ENCODE measurements at regions not wholly inside any gene's neighbourhood (a gene's known extent, or its start where the extent isn't known, plus 50 kb on each side); places are given as distances from the start of the nearest gene placed in this dataset.

GRCh38 chr4:107314156-107314555 lies 278.0 kb upstream of the DKK2 start:
- POLR2A ChIA-PET (ENCODE audit: low non-redundant PET) = no interaction called here
- no TSS peak for BruUV-seq (replicated peaks)
- no peak overlapping the region for H3K4me3 ChIP-seq (ENCODE audit: low read depth, low read length, poor library complexity, severe bottlenecking)

GRCh38 chr4:107312366-107312765 lies 276.3 kb upstream of the DKK2 start:
- CTCF ChIA-PET = no interaction called here
- intact Hi-C loops (cut with micrococcal nuclease; ENCODE audit: unreplicated experiment) = no loop called here

More at GRCh38 chr4:107314156-107314555, 278.0 kb upstream of the DKK2 start:
- H3K4me1 ChIP-seq (ENCODE audit: insufficient read depth, low read length, poor library complexity, severe bottlenecking) = peaks cover 18% of the 10 kb centered on the region
- CTCF ChIA-PET = no interaction called here
- TF ChIP-seq CTCF (conservative IDR thresholded peaks at IDR 0.05; ENCODE audit: low read depth, low read length) (no peak), EZH2 (IDR thresholded peaks at IDR 0.05; ENCODE audit: borderline replicate concordance, low read depth, low read length, poor library complexity, severe bottlenecking) (no peak)
- no peaks in the 10 kb centered on the region for H3K9me3 ChIP-seq (ENCODE audit: low read depth, low read length, poor library complexity, severe bottlenecking)
- H3K27ac ChIP-seq (ENCODE audit: low read depth, low read length, poor library complexity, severe bottlenecking) = no peak overlapping the region
- H3K36me3 ChIP-seq (ENCODE audit: insufficient read depth, low read length, poor library complexity, severe bottlenecking) = no peaks in the 10 kb centered on the region
- intact Hi-C loops (cut with micrococcal nuclease; ENCODE audit: unreplicated experiment) = no loop called here
- no peaks in the 10 kb centered on the region for H3K27me3 ChIP-seq (replicated peaks; ENCODE audit: insufficient read depth, low read depth, low read length, poor library complexity)
- no peak for DNase-seq (ENCODE audit: low spot score)

GRCh38 chr4:107304699-107305286 lies 268.7 kb upstream of the DKK2 start:
- CTCF ChIA-PET = no interaction called here
- no peaks in the 10 kb centered on the region for H3K4me1 ChIP-seq (ENCODE audit: insufficient read depth, low read length, poor library complexity, severe bottlenecking)
- no peaks in the 10 kb centered on the region for H3K27me3 ChIP-seq (replicated peaks; ENCODE audit: insufficient read depth, low read depth, low read length, poor library complexity)
- DNase-seq (ENCODE audit: low spot score) = no peak
- no peaks in the 10 kb centered on the region for H3K9me3 ChIP-seq (ENCODE audit: low read depth, low read length, poor library complexity, severe bottlenecking)
- POLR2A ChIA-PET (ENCODE audit: low non-redundant PET) = no interaction called here
- H3K27ac ChIP-seq (ENCODE audit: low read depth, low read length, poor library complexity, severe bottlenecking) = no peak overlapping the region
- intact Hi-C loops (cut with micrococcal nuclease; ENCODE audit: unreplicated experiment) = no loop called here
- BruUV-seq (replicated peaks) = no TSS peak
- no peak for TF ChIP-seq CTCF (conservative IDR thresholded peaks at IDR 0.05; ENCODE audit: low read depth, low read length)
- TF ChIP-seq EZH2 (IDR thresholded peaks at IDR 0.05; ENCODE audit: borderline replicate concordance, low read depth, low read length, poor library complexity, severe bottlenecking) = no peak
- no peak overlapping the region for H3K4me3 ChIP-seq (ENCODE audit: low read depth, low read length, poor library complexity, severe bottlenecking)
- H3K36me3 ChIP-seq (ENCODE audit: insufficient read depth, low read length, poor library complexity, severe bottlenecking) = no peaks in the 10 kb centered on the region

More at GRCh38 chr4:107312366-107312765, 276.3 kb upstream of the DKK2 start:
- Histone ChIP-seq H3K9me3 (ENCODE audit: low read depth, low read length, poor library complexity, severe bottlenecking) (no peaks in the 10 kb centered on the region), H3K36me3 (ENCODE audit: insufficient read depth, low read length, poor library complexity, severe bottlenecking) (no peaks in the 10 kb centered on the region), H3K4me1 (ENCODE audit: insufficient read depth, low read length, poor library complexity, severe bottlenecking) (peaks cover 3% of the 10 kb centered on the region), H3K4me3 (ENCODE audit: low read depth, low read length, poor library complexity, severe bottlenecking) (no peak overlapping the region), H3K27me3 (replicated peaks; ENCODE audit: insufficient read depth, low read depth, low read length, poor library complexity) (no peaks in the 10 kb centered on the region), H3K27ac (ENCODE audit: low read depth, low read length, poor library complexity, severe bottlenecking) (no peak overlapping the region)
- no TSS peak for BruUV-seq (replicated peaks)
- TF ChIP-seq CTCF (conservative IDR thresholded peaks at IDR 0.05; ENCODE audit: low read depth, low read length) (no peak), EZH2 (IDR thresholded peaks at IDR 0.05; ENCODE audit: borderline replicate concordance, low read depth, low read length, poor library complexity, severe bottlenecking) (no peak)
- POLR2A ChIA-PET (ENCODE audit: low non-redundant PET) = interaction anchor here (0.7 kb wide), 1 partner anchor 66 kb away, joined by 3 read pairs; no protein-coding TSS in a partner anchor
- no peak for DNase-seq (ENCODE audit: low spot score)

Data from A673 (cell line).